HepG2 (cell line): ENCODE measurements at regions not wholly inside any gene's neighbourhood (a gene's known extent, or its start where the extent isn't known, plus 50 kb on each side); places are given as distances from the start of the nearest gene placed in this dataset.

Experiments used
- HMGA1 ChIP-seq: sonication (generic); formaldehyde crosslinking; conservative IDR thresholded peaks from 2 replicates; pipeline ENCODE4 v1.4.0; 2020; ENCODE audit warnings: missing genetic modification reagents
- NR2F1 ChIP-seq, 2 experiments: fragments of 450-650 bp in 1 of 2; formaldehyde crosslinking in 1 of 2; IDR thresholded peaks; 2 replicates each; pipeline versions ENCODE4 v1.5.0 to v1.6.1; 2016 to 2020; ENCODE audit warnings: mild to moderate bottlenecking in 1 of 2, missing compliant biosample characterization in 1 of 2, missing genetic modification reagents in 1 of 2, moderate library complexity in 1 of 2
- NR2F6 ChIP-seq, 2 experiments: IDR thresholded peaks; 2 replicates each; pipeline ENCODE4 v1.6.1; 2016; ENCODE audit warnings: antibody characterized with exemption in 1 of 2, mild to moderate bottlenecking in 1 of 2
- RARA ChIP-seq: IDR thresholded peaks from 2 replicates; pipeline ENCODE4 v1.6.1; 2016; ENCODE audit warnings: missing genetic modification reagents, missing compliant biosample characterization
- SALL1 ChIP-seq: sonication (generic); formaldehyde crosslinking; IDR thresholded peaks from 2 replicates; pipeline ENCODE4 v1.8.0; 2022; ENCODE audit warnings: mild to moderate bottlenecking, missing genetic modification reagents
- ZNF317 ChIP-seq: sonication (generic); formaldehyde crosslinking; IDR thresholded peaks from 2 replicates; pipeline ENCODE4 v1.5.0; 2020; ENCODE audit warnings: mild to moderate bottlenecking, missing genetic modification reagents
- TF ChIP-seq, protein P1 (sequence below): IDR thresholded peaks from 2 replicates; pipeline ENCODE4 v1.6.1; 2016; ENCODE audit warnings: missing genetic modification reagents, missing compliant biosample characterization
- TF ChIP-seq, protein P2 (sequence below): IDR thresholded peaks from 2 replicates; pipeline ENCODE4 v1.4.0; 2020; ENCODE audit warnings: mild to moderate bottlenecking, missing genetic modification reagents
- TF ChIP-seq, protein P3 (sequence below): IDR thresholded peaks from 2 replicates; pipeline ENCODE4 v1.6.1; 2016
- TF ChIP-seq, protein P4 (sequence below): sonication (generic); formaldehyde crosslinking; IDR thresholded peaks from 2 replicates; pipeline ENCODE4 v1.4.0; 2020; ENCODE audit warnings: missing genetic modification reagents, borderline replicate concordance
- TF ChIP-seq, protein P5 (sequence below): sonication (generic); formaldehyde crosslinking; IDR thresholded peaks from 2 replicates; pipeline ENCODE4 v1.9.0; 2021; ENCODE audit warnings: missing genetic modification reagents, mild to moderate bottlenecking, borderline replicate concordance

DNA sequence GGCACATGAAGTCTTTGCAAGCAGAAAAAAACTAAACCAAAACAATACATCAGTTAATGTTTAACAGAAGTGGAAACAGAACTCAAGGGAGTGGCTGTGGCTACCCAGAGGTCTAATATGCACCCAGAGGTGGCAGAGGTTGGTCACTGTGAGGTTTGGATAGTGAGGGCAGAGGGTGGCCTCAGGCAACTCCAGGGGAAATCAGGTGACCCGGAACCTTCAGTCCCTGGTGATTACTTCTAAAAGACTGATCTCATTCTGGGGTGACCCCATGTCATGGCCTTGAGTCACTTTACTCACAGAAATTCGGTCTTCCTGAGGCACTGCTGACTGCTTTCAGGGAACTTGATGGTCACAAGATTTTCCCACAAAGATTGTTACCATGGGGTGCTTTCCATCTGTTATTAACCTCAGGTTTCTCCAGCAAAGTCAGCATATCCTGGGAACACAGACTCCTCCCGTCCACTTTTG, 99.4 kb downstream of the TMEM17 start (continued):
- TF ChIP-seq, protein P1, sequence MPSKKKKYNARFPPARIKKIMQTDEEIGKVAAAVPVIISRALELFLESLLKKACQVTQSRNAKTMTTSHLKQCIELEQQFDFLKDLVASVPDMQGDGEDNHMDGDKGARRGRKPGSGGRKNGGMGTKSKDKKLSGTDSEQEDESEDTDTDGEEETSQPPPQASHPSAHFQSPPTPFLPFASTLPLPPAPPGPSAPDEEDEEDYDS (CRISPR knock-in tag): 0 out of 2 replicates have a peak, but pooled peaks have one; percentile 13
- TF ChIP-seq, protein P2, sequence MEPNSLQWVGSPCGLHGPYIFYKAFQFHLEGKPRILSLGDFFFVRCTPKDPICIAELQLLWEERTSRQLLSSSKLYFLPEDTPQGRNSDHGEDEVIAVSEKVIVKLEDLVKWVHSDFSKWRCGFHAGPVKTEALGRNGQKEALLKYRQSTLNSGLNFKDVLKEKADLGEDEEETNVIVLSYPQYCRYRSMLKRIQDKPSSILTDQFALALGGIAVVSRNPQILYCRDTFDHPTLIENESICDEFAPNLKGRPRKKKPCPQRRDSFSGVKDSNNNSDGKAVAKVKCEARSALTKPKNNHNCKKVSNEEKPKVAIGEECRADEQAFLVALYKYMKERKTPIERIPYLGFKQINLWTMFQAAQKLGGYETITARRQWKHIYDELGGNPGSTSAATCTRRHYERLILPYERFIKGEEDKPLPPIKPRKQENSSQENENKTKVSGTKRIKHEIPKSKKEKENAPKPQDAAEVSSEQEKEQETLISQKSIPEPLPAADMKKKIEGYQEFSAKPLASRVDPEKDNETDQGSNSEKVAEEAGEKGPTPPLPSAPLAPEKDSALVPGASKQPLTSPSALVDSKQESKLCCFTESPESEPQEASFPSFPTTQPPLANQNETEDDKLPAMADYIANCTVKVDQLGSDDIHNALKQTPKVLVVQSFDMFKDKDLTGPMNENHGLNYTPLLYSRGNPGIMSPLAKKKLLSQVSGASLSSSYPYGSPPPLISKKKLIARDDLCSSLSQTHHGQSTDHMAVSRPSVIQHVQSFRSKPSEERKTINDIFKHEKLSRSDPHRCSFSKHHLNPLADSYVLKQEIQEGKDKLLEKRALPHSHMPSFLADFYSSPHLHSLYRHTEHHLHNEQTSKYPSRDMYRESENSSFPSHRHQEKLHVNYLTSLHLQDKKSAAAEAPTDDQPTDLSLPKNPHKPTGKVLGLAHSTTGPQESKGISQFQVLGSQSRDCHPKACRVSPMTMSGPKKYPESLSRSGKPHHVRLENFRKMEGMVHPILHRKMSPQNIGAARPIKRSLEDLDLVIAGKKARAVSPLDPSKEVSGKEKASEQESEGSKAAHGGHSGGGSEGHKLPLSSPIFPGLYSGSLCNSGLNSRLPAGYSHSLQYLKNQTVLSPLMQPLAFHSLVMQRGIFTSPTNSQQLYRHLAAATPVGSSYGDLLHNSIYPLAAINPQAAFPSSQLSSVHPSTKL: peak; percentile 31; the same call in 1 of the 2 replicates
- TF ChIP-seq, protein P3, sequence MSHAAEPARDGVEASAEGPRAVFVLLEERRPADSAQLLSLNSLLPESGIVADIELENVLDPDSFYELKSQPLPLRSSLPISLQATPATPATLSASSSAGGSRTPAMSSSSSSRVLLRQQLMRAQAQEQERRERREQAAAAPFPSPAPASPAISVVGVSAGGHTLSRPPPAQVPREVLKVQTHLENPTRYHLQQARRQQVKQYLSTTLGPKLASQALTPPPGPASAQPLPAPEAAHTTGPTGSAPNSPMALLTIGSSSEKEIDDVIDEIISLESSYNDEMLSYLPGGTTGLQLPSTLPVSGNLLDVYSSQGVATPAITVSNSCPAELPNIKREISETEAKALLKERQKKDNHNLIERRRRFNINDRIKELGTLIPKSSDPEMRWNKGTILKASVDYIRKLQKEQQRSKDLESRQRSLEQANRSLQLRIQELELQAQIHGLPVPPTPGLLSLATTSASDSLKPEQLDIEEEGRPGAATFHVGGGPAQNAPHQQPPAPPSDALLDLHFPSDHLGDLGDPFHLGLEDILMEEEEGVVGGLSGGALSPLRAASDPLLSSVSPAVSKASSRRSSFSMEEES (CRISPR knock-in tag): peak; percentile 55; the same call in 1 of the 2 replicates
- TF ChIP-seq RARA (CRISPR knock-in tag): peak; percentile 71
- TF ChIP-seq, protein P4, sequence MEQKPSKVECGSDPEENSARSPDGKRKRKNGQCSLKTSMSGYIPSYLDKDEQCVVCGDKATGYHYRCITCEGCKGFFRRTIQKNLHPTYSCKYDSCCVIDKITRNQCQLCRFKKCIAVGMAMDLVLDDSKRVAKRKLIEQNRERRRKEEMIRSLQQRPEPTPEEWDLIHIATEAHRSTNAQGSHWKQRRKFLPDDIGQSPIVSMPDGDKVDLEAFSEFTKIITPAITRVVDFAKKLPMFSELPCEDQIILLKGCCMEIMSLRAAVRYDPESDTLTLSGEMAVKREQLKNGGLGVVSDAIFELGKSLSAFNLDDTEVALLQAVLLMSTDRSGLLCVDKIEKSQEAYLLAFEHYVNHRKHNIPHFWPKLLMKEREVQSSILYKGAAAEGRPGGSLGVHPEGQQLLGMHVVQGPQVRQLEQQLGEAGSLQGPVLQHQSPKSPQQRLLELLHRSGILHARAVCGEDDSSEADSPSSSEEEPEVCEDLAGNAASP (CRISPR knock-in tag): peak; percentile 22; the same call in 1 of the 2 replicates
- TF ChIP-seq ZNF317: 0 out of 2 replicates have a peak, but pooled peaks have one; percentile 38
- TF ChIP-seq, protein P5, sequence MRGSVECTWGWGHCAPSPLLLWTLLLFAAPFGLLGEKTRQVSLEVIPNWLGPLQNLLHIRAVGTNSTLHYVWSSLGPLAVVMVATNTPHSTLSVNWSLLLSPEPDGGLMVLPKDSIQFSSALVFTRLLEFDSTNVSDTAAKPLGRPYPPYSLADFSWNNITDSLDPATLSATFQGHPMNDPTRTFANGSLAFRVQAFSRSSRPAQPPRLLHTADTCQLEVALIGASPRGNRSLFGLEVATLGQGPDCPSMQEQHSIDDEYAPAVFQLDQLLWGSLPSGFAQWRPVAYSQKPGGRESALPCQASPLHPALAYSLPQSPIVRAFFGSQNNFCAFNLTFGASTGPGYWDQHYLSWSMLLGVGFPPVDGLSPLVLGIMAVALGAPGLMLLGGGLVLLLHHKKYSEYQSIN (CRISPR knock-in tag): no peak
- peak; percentile 25; the same call in 1 of the 2 replicates for TF ChIP-seq SALL1
- TF ChIP-seq NR2F6 (IDR thresholded peaks at IDR 0.05): peak; percentile 43; the same call in 1 of the 2 replicates
- TF ChIP-seq NR2F6 (CRISPR knock-in tag; IDR thresholded peaks at IDR 0.05): 0 out of 2 replicates have a peak, but pooled peaks have one; percentile 8
- TF ChIP-seq NR2F1 (CRISPR knock-in tag; IDR thresholded peaks at IDR 0.05): peak in 1 of 2 experiments; percentile 35; a peak in 1 of 4 replicates
- TF ChIP-seq HMGA1: no peak
